Inflammatory macrophage treated with lipopolysaccharide for 4 hours (primary cell): ENCODE measurements at regions not wholly inside any gene's neighbourhood (a gene's known extent, or its start where the extent isn't known, plus 50 kb on each side); places are given as distances from the start of the nearest gene placed in this dataset.
"Not testable (repeated sequence)": the region's sequence is repeated elsewhere in the genome, so short reads cannot be mapped to it uniquely, and the experiment has no call there.

ENCODE experiments used
- DNase-seq: peaks from one replicate; pipeline ENCODE4 v3.0.0-alpha.2; 2020

GRCh38 chr1:57615956-57616355 lies 192.1 kb upstream of the DAB1 start:
- no peak for DNase-seq

- DNase-seq: no peak
Observed at GRCh38 chr1:57612833-57613232, 189.0 kb upstream of the DAB1 start.

GRCh38 chr1:57605933-57606332 lies 182.1 kb upstream of the DAB1 start:
- no peak for DNase-seq

GRCh38 chr1:57603696-57604095 lies 179.8 kb upstream of the DAB1 start:
- DNase-seq: no peak

GRCh38 chr1:57600424-57600823 lies 176.6 kb upstream of the DAB1 start:
- no peak for DNase-seq

- DNase-seq: no peak
Observed at GRCh38 chr1:57599236-57599994, 175.6 kb upstream of the DAB1 start.

GRCh38 chr1:57597036-57597435 lies 173.2 kb upstream of the DAB1 start:
- no peak for DNase-seq

GRCh38 chr1:57594002-57594401 lies 170.1 kb upstream of the DAB1 start:
- no peak for DNase-seq

- DNase-seq: no peak
Observed at GRCh38 chr1:57591842-57592241, 168.0 kb upstream of the DAB1 start.

- no peak for DNase-seq
Observed at GRCh38 chr1:57590978-57591377, 167.1 kb upstream of the DAB1 start.

GRCh38 chr1:57586842-57587241 lies 163.0 kb upstream of the DAB1 start:
- DNase-seq: no peak

GRCh38 chr1:57578680-57579079 lies 154.8 kb upstream of the DAB1 start:
- DNase-seq: no peak

GRCh38 chr1:57578099-57578498 lies 154.2 kb upstream of the DAB1 start:
- DNase-seq: no peak

- no peak for DNase-seq
Observed at GRCh38 chr1:57576756-57577155, 152.9 kb upstream of the DAB1 start.

- no peak for DNase-seq
Observed at GRCh38 chr1:57572016-57572415, 148.2 kb upstream of the DAB1 start.

- DNase-seq: not testable (repeated sequence)
Observed at GRCh38 chr1:57558066-57558465, 134.2 kb upstream of the DAB1 start.

- no peak for DNase-seq
Observed at GRCh38 chr1:57553666-57554065, 129.8 kb upstream of the DAB1 start.

- no peak for DNase-seq
Observed at GRCh38 chr1:57551476-57551875, 127.6 kb upstream of the DAB1 start.

GRCh38 chr1:57550092-57550491 lies 126.2 kb upstream of the DAB1 start:
- DNase-seq: no peak

GRCh38 chr1:57549300-57549699 lies 125.4 kb upstream of the DAB1 start:
- DNase-seq: no peak

GRCh38 chr1:57546549-57547330 lies 122.9 kb upstream of the DAB1 start:
- DNase-seq: no peak

GRCh38 chr1:57544345-57544744 lies 120.5 kb upstream of the DAB1 start:
- no peak for DNase-seq

GRCh38 chr1:57536749-57537423 lies 113.0 kb upstream of the DAB1 start:
- no peak for DNase-seq

GRCh38 chr1:57532299-57532698 lies 108.4 kb upstream of the DAB1 start:
- no peak for DNase-seq
